ENCODE measurements at regions not wholly inside any gene's neighbourhood (a gene's known extent, or its start where the extent isn't known, plus 50 kb on each side); places are given as distances from the start of the nearest gene placed in this dataset.

DNA sequence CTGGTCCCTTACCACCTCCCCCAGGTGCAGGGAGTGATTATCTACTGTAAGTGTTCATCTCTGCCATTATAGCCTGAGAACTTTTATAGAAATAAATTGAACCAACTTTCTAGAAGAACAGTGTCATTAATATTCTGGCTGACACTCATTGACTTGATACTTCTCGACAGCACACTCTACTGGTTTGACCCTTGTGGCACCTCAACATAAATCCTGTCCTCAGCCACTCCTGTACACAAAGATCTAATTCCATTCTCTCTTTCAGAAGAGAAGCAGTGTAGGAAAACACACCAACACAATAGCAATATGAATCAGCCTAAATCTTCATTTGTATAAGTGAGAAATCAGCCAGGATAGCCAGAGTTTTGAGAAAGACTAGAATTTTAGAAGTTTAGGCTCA, 417.7 kb downstream of the TAF11L14 start:
- no peak for DNase-seq

GRCh38 chr5:18052569-18052968, 418.3 kb downstream of the TAF11L14 start:
- no peak for DNase-seq

DNA sequence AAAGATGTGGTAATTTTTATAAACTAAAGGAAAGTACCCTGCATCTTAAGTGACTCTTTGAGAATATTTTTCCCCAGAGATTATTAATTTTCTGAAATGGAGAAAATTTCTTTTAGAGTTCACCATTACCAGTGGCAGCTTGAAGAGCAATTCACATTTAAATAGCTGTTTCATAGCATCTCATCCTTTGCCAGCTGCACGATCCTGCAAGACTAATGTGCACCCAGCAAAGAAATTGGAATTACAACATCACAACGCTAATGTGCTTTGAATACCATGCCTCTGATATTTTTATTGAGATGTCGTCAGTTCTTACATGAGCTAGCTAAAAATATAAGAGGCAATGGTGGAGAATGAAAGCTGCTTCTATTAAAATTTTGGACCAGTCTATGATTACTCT, 423.5 kb downstream of the TAF11L14 start:
- no peak for DNase-seq

- no peak for DNase-seq
These were observed 433.4 kb downstream of the TAF11L14 start for GRCh38 chr5:18067615-18068014.

DNA sequence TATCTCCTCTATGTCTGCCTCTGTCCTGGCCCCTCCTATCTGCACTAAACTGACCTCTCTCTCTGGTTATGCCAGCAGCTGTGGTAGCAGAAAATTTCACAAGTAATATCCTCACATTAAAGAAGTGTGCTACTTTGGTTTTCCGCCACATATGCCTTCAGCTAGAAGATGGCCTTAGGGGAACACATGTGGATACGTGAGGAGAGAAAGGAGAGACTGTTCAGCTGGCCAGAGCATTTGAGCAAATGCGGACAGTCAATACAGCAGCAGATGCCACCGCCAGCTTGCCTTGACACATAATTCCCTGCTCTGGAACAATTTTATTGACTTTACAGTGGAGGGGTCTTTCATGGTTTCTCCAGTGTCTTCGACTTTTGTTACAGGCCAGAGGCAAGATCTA, 434.6 kb downstream of the TAF11L14 start:
- DNase-seq: no peak

DNA sequence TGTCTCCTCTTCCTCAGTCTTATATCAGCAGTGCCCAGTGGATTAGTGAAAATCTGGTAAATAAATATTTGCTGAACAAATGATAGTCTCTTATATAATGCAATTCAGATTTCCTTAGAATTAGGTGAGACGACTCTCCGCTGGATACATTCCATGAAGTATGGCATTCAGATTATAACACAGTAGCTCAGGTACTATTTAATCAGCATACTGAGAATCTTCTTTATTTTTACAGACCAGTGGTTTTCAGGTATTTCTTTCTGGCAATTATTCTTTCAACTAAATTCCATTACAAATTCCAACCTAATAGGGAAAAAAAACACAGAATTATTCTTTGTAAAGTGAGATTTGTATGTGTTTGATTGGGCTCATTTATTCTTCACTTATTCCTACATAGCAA, 435.5 kb downstream of the TAF11L14 start:
- DNase-seq: no peak

DNA sequence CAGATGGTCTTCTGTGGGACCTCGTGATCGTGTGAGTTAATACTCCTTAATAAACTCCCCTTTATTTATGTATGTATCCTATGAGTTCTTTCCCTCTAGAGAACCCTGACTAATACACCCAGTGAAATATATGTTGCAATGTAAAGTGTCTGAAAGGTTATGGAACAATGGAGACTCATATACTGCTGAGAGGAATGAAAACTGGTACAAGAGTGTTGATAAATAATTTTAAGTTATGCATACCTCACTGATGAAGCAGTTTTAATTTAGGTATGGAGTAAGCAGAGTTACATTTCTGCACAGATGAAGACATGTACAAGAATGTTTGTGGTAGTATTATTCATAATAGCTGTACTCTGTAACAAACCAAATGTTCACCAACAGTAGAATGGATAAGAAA, 438.3 kb downstream of the TAF11L14 start:
- no peak for DNase-seq

DNA sequence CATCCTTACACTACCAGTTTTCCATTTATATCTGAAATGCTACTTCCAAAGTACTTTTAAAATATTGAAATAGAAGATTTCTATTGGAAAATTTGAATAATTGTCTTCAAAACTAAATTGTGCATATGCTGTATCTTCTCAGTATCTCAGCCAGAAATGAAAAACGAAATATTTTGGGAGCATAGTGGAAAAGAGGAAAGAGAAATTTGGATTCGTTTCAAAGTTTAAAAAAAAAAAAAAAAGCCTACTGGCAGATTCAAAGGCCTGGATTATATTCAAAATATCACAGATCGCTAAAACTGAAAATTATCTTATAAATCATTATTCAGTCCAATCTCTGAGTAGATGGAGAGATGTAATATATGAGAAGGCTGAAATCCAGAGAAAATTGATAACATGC, 440.7 kb downstream of the TAF11L14 start:
- DNase-seq: no peak

GRCh38 chr5:18078157-18078556, 443.9 kb downstream of the TAF11L14 start:
- no peak for DNase-seq

- no peak for DNase-seq
These were observed 445.6 kb downstream of the TAF11L14 start for GRCh38 chr5:18079831-18080230.

GRCh38 chr5:18088020-18088579, 453.8 kb downstream of the TAF11L14 start:
- DNase-seq: no peak

GRCh38 chr5:18090177-18090576, 455.9 kb downstream of the TAF11L14 start:
- DNase-seq: no peak

GRCh38 chr5:18091142-18091541, 456.9 kb downstream of the TAF11L14 start:
- DNase-seq: peak; percentile 9

DNA sequence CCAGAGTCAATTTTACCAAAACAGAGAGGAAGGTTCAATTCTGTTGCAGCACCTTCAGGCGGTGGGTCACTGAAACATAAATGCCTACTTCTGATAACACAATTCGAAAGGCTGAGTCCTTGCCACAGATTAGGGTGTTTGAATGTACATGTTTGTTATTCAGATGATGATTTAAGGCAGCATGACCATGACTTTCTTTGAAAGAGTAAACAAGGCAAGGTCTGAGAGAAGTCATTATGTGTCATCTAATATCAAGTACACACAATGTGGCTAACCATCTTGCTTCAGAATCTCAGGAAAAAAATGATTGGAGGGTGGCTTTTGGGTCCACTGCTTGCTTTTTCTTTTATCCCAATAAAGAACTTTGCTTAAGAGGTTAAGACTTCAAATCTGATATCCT, 457.5 kb downstream of the TAF11L14 start:
- no peak for DNase-seq

DNA sequence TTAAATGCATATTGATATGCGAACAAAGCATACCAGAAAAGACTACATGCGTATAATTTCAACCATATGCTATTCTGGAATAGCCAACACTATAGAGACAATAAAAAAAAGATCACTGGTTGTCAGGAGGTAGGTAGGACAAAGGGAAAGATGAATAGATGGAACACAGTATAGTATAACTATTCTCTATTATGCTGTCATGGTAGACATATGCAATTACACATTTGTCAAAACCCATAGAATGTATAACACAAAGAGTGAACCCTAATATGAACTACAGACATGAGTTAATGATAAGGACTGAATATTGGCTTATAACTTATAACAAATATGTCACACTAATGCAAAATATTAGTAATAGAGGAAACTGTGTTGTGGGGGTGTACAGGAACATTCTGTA, 460.8 kb downstream of the TAF11L14 start:
- no peak for DNase-seq

- no peak for DNase-seq
These were observed 463.6 kb downstream of the TAF11L14 start for GRCh38 chr5:18097817-18098216.

DNA sequence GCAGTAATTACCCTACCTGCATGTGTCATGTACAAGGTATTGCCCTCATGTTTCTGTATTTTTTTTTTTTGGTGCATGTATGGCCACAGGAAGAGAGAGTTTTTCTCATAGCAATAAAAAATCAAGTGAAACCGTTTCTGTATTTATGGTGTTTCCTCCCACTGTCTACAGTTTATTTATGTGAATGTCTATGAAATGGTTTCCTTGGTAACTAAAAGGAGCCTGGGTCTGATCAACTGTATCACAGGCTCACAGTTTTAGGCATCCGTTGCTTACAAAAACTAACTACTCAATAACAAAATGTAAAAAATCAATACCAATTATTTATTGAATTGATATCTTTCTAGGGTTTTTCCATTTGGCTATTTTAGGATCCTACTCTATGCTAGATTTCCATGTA, 464.4 kb downstream of the TAF11L14 start:
- no peak for DNase-seq

- DNase-seq: no peak
These were observed 465.0 kb downstream of the TAF11L14 start for GRCh38 chr5:18099261-18099660.

DNA sequence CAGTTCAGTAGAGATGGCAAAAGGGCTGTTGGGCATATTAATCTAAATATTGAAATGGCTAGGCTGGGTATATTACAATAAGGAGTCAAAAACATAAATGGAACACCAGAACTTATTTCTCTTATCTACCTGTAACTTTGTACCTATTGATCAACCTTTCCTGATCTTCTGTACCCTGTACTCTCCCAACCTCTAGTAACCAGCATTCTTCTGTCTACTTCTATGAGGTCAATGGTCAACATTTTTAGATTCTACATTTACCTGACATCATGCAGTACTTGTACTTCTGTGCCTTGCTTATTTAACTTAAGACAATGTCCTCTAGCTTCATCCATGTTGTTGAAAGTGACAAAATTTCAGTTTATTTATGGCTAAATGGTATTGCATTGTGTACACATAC, 467.3 kb downstream of the TAF11L14 start:
- no peak for DNase-seq

DNA sequence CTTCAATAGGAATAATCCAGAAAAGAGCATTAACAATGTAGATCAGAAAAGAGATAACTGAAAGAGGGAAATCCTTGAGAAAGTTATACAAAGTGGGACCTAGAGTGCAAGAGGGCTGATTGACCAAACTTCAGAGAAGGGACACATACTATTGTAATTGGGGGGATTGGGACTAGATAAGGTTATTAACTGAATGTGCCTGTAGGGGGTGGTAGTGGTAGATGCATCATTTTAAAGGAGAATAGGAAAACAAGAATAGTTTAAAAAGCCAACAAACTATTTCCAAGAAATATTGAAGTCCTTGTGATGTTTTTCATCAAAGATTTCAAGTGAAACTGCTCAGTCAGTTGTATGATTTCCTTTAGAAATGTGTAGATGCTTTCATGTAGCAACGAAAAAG, 468.5 kb downstream of the TAF11L14 start:
- DNase-seq: peak; percentile 6

- DNase-seq: no peak
These were observed 471.2 kb downstream of the TAF11L14 start for GRCh38 chr5:18105449-18105848.

GRCh38 chr5:18111906-18112465, 477.7 kb downstream of the TAF11L14 start:
- no peak for DNase-seq

GRCh38 chr5:18113721-18114120, 479.5 kb downstream of the TAF11L14 start:
- peak; percentile 16 for DNase-seq

DNA sequence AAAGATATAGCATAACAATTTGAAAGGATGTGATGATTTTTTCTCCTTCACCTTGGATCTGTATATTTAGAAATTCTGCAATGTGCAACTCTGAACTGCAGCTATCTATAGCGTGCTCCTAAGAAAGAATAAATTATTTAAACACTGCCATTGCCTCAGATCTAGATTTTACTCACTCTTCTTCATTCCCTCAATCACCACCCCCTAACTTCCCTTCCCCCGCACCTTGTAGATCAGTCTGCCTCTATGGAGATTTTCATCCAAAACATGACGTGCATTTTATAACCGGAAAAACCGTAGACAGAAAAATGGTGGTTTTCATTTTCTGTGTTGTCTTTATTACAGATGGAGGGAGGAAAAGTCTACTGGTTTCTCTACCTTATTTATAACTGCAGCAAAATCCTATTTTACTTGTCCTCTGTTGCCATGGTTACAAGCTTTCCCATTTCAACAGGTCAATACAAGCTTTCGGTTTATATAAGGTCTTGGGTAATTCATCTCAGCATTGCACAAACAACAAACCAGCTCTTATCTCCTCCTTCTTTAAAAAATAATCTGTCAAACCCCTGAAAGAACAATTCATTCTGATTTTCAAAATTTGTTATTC, 480.0 kb downstream of the TAF11L14 start:
- peak; percentile 29 for DNase-seq

DNA sequence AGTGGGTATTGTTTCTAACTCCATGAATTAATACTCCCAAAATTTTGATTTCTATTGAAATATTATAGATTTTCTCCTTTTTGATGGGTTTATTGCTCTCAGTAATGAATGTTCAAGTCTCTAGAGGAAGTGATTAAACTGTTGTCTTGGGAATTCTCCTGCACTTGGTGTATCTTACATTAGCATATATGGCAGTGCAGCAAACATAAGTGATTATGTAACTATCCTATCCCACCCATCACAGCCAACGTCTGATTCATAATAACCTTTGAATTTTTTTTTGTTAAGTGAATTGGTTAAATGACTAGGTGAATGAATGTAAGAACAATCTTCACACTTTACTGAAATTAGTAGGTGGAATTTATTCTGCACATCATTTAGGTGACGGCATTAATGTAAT, 483.7 kb downstream of the TAF11L14 start:
- DNase-seq: no peak

Data from hematopoietic multipotent progenitor cell treated with erythropoietin and hydrocortisone succinate and interleukin-3 and kit ligand, for 6 days (in vitro differentiated cells).